ENCODE measurements at regions not wholly inside any gene's neighbourhood (a gene's known extent, or its start where the extent isn't known, plus 50 kb on each side); places are given as distances from the start of the nearest gene placed in this dataset.
"Not testable (repeated sequence)": the region's sequence is repeated elsewhere in the genome, so short reads cannot be mapped to it uniquely, and the experiment has no call there.

DNA sequence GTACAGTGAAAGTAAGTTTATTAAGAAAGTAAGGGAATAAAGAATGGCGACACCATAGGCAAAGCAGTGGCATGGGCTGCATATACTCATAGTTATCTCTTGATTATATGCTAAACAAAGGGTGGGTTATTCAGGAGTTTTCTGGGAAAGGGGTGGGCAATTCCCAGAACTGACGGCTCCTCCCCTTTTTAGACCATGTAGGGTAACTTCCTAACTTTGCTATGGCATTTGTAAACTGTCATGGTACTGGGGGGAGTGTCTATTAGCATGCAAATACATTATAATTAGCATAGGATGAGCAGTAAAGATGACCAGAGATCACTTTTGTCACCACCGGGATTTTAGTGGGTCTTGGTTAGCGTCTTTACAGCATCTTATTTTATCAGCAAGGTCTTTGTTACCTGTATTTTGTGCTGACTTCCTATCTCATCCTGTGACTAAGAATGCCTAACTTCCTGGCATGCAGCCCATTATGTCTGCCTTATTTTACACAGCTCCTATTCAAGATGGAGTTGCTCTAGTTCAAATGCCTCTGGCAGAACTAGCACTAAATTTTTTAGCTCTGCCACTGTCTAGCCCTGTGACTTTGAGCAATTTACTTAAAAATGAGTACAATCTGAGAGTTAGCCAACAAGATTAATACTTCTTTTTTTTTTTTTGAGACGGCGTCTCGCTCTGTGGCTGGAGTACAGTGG lies 110.3 kb upstream of the PALMD start:
- intact Hi-C loops (cut with micrococcal nuclease), result no loop called here

DNA sequence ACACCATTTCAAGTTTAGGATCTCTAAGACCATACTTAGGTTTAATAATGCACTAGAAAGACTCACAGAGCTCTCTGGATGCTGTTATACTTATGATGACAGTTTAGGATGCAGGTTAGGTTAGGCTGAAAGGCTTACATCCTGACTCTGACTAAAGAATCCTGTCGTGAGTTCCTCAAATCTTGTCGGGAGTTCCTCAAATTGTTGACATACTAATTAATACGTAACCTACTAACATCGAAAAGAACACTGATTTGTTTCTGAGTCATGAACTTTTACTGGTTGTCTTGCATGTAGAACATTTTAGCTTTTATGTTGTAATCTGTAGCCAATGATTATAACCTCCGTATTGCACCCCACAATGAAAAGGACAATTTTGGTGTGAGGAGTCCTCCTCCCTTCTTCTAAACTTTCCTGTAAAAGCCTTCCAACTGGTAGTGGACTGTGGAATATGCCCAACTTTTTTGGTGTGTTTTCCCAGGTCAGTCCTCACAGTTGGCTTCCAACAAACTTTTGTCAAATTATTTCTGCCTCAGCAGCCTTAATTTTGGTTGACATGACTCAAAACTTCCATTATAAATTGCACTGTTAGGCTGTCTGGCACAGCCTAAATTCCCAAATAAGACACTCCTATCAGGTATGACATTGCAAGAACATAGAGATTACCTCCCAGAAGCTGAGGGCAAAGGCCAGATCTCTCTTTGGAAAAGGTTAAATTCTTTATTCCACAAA lies 107.9 kb upstream of the PALMD start:
- intact Hi-C loops (cut with micrococcal nuclease), result no loop called here

DNA sequence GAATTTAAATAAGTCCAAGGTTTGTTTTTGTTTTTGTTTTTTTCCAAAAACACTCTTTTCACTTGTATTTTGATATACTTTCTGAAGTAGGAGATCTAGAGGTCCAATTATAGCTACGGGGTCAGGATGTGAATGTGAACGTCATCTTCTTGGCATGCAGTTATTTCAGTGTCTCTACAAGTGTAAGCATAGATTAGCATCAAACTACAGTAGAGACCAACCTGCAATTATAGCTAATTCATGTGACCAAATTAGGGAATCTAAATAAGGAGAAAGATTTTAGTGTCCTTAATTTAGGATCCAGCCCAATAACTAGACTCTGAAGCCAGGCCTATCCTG lies 107.3 kb upstream of the PALMD start:
- intact Hi-C loops (cut with micrococcal nuclease), result no loop called here

DNA sequence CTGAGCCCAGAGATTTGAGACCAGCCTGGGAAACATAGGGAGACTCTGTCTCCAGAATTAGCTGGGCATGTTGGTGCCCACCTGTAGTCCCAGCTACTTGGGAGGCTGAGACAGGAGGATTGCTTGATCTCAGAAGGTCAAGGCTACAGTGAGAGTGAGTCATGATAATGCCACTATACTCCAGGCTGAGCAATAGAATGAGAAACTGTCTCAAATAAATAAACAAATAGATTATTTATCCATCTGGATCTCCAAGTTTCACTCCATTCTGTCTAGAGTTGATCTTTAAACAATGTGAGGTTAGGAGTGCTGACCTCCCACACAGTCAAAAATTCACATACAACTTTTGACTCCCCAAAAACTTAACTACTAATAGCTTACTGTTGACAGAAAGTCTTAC lies 106.8 kb upstream of the PALMD start:
- intact Hi-C loops (cut with micrococcal nuclease), result no loop called here

GRCh38 chr1:99540744-99541143 lies 105.2 kb upstream of the PALMD start:
- intact Hi-C loops (cut with micrococcal nuclease), result no loop called here

DNA sequence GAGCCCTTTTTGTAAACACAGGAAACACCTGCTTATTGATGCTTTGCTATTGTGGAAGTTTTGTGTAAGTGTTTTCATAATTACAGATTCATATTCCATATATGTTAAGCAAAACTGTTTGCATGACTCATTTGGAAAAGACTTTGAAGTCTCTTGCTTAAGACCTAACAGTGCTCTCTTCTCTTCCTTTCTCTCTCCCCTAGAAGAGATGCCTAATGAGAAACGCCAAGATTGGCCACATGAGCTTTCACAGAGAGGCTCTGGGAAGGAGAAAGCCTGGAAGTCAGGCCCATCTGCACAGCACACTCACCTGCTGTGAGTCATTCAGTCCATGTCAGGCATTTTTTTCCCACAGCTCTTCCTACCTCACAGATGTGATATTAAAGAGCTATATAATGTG lies 101.6 kb upstream of the PALMD start:
- intact Hi-C loops (cut with micrococcal nuclease), result no loop called here

DNA sequence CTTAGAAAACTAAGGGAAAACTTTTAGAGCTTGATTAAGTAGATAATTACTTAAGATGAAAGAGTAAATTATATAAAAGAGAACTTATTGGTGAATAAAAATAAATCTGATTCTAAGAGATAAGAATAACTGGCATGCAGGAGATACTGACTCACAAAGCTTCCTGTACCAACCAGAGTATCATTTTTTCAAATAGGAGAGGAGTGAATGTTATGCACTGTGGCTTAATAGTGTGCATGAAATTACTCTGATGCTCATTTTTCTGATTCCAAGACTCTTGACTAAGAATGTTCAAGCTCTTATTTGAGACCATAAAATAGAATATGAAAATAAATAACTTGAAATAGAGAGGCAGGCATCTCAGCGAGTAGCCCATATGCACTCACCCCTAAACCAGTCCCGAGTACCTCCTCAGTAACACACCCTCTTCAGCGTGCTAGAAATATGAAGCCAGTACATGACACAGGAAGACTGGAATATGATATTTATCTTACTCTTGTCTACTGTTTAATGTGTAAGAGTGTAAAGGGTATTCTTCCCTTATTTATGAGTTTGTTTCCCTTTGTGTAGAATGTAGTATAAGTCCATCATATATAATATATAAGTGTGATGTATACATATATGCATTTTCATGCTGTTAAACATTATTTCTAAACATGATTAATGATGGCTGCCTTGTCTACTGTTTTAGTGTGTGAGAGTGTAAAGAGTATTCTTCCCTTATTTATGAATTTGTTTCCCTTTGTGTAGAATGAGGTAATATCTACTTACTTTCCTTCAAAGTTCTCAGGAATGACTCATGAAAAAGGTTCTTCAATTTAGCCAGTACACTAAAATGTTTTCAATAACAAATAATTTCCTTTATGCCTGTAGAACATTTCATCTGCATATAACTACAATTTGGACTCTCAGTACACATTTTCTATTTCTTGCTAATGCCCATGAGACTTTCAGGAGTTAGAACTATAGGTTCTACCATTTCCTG lies 99.2 kb upstream of the PALMD start:
- intact Hi-C loops (cut with micrococcal nuclease), result no loop called here

GRCh38 chr1:99548943-99549605 lies 96.8 kb upstream of the PALMD start:
- intact Hi-C loops (cut with micrococcal nuclease), result no loop called here

DNA sequence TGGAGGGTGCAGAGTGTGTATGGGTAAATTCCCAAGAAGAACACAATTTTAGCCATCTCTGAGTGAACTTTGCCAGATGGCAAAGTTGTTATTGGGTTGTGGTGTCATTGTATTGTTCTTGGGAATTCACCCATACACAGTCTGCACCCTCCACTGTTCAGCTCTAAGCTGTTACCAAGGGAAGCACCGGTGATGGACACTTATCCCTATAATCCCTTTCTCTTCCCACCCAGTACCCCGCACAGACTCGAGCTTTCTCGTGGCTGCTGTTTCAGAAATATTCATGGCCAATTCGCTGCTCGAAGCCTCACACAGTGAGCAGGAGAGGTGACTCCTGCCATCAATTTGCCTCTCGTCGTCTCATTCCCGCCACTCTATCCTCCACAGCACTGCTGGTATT lies 95.7 kb upstream of the PALMD start:
- intact Hi-C loops (cut with micrococcal nuclease), result no loop called here

DNA sequence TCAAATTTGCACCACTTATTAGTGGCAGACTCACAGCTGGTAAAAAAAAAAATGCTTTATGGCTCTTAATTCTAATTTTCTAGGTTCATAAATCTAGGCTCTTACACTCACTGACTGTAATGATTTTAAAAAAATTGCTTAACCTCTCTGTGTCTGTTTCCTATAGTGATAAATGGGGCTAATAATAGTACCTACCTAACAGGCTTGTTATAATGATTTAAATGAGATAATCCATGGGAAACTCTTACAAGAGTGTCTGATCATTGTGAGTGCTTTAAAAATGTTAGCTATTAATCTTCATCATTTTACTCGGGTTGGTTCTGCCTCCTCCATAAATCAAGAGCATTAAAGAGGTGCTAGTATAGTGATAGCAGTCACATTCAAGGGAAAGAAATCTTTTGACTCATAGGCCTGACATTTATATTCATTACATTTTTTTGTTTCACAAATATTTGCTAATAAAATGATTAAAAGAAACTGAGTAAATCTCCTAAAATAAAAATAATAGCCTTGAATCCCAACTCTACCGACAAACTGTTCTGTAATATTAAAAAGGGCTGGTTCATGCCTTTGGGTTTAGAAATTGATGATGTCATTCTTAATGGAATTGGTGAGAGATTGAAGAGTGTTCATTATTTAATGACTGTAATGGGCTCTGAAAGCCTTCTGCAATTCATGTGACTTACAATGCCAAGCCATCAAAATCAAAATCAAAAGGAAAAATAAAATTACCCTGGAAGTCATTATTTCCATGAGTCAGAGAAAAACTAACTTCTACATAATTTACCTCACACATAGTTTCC lies 93.9 kb upstream of the PALMD start:
- intact Hi-C loops (cut with micrococcal nuclease), result no loop called here

DNA sequence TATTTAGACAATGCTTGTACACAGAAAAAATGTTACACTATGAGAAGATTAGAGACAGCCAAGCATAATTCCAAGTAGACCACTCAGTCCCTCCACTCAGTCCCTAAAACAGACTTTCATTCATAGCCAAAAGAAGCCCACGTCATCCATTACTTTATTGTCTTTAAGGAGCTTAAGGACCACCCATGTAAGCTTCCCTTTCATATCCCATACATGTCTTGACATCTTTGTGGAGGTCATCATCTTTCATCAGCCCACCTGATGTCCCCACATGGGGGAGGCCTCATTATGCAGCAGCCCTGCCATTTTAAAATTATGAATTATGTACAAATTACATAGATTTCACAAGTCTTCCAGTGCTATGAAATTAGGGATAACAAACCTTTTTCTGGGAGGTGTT lies 92.6 kb upstream of the PALMD start:
- intact Hi-C loops (cut with micrococcal nuclease), result no loop called here

DNA sequence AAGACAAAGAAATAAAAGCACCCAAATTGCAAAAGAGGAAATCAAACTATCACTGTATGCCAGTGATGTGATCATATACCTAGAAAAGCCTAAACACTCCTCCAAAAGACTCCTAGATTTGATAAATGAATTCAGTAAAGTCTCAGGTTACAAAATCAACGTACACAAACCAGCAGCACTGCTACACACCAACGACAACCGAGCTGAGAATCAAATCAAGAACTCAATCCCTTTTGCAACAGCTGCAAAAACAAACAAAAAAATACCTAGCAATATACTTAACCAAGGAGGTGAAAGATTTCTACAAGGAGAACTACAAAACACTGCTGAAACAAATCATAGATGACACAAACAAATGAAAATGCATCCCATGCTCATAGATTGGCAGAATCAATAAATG lies 92.1 kb upstream of the PALMD start:
- intact Hi-C loops (cut with micrococcal nuclease), result not testable (repeated sequence)

DNA sequence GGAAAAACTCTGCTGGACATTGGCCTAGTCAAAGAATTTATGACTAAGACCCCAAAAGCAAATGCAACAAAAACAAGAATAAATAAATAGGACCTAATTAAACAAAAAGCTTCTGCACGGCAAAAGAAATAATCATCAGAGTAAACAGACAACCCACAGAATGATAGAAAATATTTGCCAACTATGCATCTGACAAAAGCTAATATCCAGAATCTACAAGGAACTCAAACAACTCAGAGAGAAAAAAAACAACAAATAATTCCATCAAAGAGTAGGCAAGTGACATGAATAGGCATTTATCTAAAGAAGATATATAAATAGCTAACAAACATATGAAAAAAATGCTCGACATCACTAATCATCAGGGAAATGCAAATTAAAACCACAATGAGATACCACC lies 91.2 kb upstream of the PALMD start:
- intact Hi-C loops (cut with micrococcal nuclease), result no loop called here

DNA sequence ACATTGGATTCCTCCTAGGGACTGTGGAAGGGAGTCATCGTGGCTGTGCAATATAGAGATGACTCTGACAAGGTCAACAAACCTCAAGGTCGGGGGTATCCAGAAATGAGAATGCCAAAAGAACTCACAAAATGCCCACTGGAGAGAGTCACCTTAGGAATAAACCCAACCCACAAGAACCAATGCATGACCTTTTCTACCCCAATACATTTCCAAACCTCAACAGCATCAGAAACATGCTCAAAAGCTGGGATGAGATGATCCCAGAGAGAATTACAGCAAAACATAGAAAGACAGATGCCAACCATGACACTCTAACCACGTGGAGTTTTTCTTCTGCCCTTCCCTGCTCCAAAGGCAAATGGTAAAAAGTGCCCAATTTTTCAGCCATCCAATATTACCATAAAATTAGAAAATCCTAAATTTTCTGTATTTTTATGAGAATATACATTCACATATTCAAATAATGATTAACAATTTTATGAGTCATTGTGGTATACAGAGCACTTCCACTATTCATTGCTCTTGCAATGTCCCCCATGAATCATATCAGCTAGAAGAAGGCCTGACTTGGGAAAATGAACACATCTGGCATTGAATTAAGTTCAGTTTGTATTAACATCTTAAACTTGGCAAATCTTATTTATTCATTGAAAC lies 88.2 kb upstream of the PALMD start:
- intact Hi-C loops (cut with micrococcal nuclease), result no loop called here

- intact Hi-C loops (cut with micrococcal nuclease), result no loop called here
These were observed 86.7 kb upstream of the PALMD start for GRCh38 chr1:99559166-99559565.

- intact Hi-C loops (cut with micrococcal nuclease), result no loop called here
These were observed 85.5 kb upstream of the PALMD start for GRCh38 chr1:99560207-99561040.

GRCh38 chr1:99561952-99562351 lies 84.0 kb upstream of the PALMD start:
- intact Hi-C loops (cut with micrococcal nuclease), result no loop called here

GRCh38 chr1:99565606-99566289 lies 80.2 kb upstream of the PALMD start:
- intact Hi-C loops (cut with micrococcal nuclease), result no loop called here

Measured in T-helper 1 cell treated with Interleukin-12 subunit alpha and Interleukin-12 subunit beta and Interleukin-4 antibody, amounts not matched to agents 30 ng/mL and 1 ng/mL, for 36 hours (primary cell).